Stimulated activated CD4-positive, alpha-beta T cell treated with anti-CD3 and anti-CD28 coated beads, Interleukin-4, amount 100 ng/mL, for 24 hours (primary cell): ENCODE measurements at regions not wholly inside any gene's neighbourhood (a gene's known extent, or its start where the extent isn't known, plus 50 kb on each side); places are given as distances from the start of the nearest gene placed in this dataset.

Experiments
- DNase-seq: peaks from one replicate; pipeline ENCODE4 v3.0.0-alpha.2; 2020

- no peak for DNase-seq
Measured at GRCh38 chr20:43799150-43799711, 72.4 kb upstream of the GTSF1L start.

- no peak for DNase-seq
Measured at GRCh38 chr20:43798291-43799149, 71.7 kb upstream of the GTSF1L start.

GRCh38 chr20:43794326-43794725, 67.5 kb upstream of the GTSF1L start:
- no peak for DNase-seq

- no peak for DNase-seq
Measured at GRCh38 chr20:43789593-43789992, 62.8 kb upstream of the GTSF1L start.

GRCh38 chr20:43787937-43788336, 61.1 kb upstream of the GTSF1L start:
- no peak for DNase-seq

GRCh38 chr20:43786885-43787284, 60.1 kb upstream of the GTSF1L start:
- no peak for DNase-seq

GRCh38 chr20:43781215-43781614, 54.4 kb upstream of the GTSF1L start:
- DNase-seq, result no peak

GRCh38 chr20:43778375-43778774, 51.6 kb upstream of the GTSF1L start:
- DNase-seq, result no peak

- DNase-seq, result no peak
Measured at GRCh38 chr20:43776691-43777090, 49.9 kb upstream of the GTSF1L start.
